ENCODE measurements at regions not wholly inside any gene's neighbourhood (a gene's known extent, or its start where the extent isn't known, plus 50 kb on each side); places are given as distances from the start of the nearest gene placed in this dataset.
"Not testable (repeated sequence)": the region's sequence is repeated elsewhere in the genome, so short reads cannot be mapped to it uniquely, and the experiment has no call there.

DNA sequence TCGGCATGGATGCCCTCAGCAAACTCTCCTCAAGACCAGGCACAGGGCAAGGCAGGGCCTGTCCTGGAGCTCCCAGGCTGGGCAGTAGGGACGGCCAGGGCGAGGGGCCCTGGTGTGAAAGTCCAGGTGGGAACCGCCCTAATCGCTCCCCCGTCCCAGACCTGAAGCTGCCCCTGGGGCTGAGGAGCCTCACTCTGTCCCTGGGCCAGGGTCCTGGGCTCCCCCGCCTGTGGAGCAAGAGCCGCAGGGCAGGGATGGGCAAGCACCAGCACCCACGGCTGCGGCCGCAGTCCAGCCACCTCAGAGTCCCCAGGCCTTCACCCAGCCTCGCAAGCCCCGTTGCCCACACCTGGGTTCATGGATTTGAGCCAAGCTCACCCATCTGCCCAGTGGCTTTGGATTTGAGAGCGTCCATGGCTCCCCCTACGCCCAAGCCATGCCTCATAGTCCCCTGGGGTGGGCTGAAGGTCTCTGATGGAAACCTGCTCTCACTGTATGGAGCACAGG lies 102.4 kb upstream of the C14orf180 start:
- no peak for DNase-seq

DNA sequence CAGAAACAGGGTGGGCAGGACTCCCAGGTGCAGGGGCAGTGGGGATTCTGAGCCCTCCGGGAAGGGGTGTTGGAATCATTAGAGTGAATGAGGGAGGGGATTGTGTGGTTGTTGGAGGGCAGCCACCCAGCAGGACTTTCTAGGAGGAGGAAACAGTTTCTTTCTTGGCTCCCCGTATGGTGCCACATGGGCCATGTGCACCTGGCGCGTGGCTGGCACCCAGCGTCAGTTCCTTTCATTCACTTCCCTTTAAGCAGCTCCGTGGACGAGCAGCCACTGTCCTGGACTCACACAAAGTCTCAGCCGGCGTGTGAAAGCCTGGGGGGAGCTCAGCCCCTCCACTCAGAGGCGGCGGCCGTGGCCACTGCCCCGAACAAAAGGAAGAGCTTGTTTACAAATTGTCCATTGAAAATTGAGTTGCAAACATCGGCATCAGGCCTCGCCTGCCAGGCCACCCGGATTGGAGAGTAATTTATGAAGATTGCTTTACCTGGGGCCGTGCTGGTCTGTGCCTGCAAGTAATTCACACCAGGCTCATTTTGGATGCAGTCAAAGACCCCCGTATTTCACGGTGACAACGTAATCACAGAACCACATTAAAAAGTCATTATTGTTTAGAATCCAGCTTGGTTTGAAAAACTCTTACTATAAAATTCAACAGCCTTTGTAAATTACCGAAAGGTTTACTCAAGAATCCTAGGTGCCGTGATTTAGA lies 101.7 kb upstream of the C14orf180 start:
- DNase-seq, result no peak

DNA sequence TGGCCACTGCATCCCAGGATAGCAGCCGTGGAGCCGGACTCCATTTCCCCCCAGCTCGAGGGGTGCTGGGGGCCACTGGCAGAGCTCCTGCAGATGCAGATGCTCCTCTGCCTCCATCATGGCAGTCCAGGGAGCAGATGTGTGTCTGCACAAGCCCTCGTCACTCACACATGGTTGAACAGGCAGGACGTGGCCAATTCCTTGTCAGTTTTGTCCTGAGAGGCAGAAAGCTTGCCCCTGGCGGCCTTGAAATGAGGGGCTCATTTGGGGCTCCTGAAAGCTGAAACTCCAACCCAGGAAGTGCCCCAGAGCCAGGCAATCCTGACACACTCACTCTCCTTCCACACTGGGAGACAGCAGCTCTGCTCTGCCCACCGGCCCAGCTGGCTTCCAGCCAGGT lies 100.9 kb upstream of the C14orf180 start:
- no peak for DNase-seq

DNA sequence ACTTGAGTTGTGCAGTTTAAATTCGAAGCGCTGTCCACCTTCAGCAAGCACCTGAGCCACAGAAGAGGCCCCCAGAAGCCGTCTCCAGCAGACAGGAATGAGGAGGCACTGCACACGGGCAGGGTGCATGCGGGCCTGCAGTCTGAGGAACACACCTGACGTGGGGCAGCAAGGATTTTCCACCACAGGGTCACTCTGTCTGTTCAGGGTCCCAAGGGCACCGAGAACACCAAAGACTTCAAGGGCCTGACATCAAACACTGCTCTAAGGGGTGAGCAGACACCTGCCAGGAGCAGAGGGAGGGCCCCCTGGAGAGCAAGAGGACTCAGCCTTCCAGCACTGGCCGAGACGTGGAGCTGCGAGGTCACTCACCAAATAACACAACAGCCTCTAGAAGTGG lies 99.7 kb upstream of the C14orf180 start:
- no peak for DNase-seq

DNA sequence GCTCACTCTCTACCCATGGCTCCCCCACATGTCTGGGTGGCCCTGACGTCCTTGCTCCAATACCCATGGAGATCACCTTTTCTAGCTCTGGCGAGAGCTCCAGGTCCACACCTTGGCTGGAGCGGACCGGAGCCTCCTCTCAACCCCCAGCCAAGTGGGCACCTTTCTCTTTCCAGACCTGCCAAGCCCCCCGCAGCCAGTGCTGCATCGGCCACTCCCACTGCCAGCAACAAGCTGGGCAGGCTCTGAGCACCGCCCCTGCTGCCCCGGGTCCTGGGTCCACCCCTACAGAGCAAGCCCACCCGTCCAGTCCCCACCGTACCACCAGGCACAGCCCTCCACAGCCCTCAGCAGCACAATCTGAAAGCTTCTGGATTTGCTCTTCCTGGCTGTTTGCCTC lies 98.2 kb upstream of the C14orf180 start:
- DNase-seq, result no peak

DNA sequence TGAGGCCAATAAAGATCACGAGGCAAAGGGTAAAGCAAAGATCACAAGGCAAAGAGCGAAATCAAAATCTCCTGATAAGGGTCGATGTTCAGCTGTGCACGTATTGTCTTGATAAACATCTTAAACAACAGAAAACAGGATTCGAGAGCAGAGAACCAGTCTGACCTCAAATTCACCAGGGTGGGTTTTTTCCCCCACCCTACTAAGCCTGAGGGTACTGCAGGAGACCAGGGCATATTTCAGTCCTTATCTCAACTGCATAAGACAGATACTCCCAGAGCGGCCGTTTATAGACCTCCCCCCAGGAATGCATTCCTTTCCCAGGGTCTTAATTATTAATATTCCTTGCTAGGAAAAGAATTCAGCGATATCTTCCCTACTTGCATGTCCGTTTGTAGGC lies 97.5 kb upstream of the C14orf180 start:
- not testable (repeated sequence) for DNase-seq

DNA sequence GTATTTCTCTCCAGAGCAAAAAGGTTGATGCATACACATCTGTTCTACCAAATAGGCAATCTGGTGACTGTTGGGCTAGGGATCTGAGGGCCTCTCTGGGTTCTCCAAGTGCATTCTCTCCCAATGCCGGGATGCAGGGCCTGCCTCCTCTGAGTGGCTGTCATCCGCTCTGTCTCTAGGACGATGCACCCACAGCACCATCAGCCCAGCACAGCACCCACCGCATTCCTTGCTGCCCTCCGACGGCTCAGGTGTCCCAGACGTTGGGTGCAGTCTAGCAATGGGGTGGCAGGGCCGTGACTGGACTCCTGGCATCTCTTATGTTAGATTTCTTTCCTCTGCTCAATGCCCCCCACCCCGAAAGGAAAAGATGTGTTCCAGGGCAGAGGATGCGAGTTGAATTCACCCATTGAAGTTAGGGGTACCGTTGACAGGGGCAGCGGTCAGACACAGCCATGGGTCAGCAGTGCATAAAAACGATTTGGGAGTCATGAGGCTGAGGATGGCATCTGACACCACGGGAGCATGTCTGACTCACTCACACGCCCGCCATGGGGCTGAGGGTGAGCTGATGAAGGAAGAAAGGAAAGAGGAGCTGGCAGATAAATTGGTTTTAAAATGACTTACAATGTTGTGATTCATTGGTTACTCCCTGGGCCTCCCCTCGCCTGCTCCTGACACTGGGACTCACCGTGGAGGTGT lies 93.2 kb upstream of the C14orf180 start:
- DNase-seq, result no peak

DNA sequence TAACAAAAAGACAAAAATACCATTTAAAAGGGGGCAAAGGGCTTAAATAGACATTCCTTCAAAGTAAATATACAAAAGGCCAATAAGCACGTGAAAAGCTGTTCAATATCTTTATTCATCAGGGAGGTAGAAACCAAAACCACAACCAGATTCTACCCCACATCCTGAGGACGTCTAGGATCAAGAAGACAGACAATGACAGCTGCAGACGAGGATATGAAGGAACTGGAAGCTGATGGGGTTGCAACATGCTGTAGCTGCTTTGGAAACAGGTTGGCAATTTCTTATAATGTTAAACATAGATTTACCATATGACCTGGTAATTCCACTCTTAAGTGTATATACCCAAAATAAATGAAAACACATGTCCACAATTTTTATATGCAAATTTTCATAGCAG lies 85.1 kb upstream of the C14orf180 start:
- no peak for DNase-seq

DNA sequence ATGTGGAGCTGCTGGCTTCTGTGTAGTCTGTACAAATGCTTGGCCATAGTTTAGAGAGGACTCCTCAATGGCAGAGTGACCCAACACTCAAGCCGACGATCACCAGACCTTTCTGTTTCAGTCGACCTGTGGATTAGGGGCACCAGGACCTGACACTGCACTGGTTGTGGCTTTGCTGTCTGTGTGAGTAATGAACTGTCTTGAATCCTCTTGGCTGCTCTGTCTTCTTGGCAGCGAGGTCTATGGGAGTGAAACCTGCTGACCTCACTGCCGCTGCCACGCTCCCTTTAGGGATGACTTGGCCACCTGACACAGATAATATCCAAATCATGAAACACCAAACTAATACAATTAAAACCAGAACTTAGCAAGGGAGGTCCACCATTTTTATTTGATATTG lies 83.5 kb upstream of the C14orf180 start:
- DNase-seq, result no peak

DNA sequence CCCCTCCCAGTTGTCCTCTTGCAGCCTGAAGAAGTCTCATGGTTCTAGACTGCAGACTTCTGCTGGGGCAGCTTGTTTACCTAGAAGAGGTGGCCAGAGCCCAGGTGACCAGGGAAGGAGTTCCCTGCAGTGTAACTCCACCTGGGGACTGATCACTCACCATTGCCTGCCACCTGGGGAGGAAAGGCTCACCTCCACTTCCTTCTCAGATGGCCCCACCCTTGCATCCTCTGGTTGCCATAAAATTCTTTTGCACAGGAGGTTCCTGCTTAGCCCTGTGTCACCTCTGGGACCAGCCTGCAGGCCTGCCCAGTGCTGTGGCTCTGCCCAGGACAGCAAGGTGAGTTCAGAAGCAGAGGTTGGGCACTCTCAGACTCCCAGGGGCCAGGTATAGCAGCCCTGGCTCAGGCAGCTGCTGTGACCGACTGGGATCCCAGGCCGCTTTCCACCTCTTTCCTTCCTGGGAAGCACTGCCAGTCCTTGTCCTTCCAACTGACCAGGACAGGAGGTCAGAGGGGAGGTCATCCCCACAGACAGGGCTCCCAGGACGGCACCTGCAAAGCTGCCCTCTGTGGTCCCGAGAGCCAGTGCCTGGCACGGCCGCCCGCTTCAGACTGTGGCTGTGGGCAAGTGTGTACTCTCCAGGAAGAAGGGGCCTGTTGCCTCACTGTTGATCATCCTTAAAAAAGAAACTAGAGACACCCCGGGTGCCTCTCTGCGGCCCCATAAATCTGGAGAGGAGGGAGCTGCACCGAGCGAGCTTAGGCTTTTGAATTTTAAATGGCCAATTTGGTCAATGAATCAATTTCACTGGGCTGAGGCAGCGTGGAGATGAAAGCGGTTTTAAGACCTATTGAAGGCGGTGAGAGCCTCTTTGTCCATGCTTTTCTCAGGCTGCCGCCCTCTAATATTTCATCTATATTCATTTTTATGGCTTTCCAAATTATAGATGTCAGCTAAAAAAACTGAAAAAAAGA lies 79.5 kb upstream of the C14orf180 start:
- no peak for DNase-seq

DNA sequence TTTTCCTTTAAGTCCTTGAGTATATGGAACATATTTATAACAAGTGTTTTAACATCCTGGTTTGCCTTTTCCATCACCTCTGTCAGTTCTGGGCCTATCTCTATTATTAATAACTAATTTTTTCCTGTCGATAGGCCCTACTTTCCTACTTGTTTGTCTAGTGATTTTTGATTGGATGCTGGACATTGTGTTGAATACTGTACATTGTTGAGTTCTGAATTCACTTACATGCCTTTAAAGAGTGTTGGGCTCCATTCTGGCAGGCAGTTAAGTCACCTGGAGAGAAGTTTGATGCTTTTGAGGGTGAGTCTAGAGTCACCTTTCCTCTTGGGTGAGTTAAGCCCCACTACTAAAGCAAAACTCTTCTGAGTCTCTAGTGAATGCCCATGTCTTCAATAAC lies 77.5 kb upstream of the C14orf180 start:
- no peak for DNase-seq

DNA sequence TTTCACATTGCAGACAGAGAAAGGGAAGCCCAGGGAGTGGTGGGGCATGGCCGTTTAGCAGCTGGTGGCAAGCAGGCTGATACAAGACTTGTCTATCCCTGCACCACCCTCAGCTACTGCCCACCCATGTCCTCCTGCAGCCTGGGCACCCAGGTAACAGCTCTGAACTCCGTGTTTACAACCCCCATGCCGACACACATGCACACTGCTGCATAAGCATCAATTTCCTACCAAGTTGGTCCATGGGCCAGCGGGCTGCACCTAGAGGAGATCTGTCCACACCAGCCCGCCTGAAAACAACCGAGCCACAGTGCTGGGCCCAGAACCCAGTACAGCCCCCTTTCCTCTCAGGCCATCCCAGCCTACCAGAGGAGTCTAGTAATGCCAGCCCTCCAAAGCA lies 75.9 kb upstream of the C14orf180 start:
- no peak for DNase-seq

DNA sequence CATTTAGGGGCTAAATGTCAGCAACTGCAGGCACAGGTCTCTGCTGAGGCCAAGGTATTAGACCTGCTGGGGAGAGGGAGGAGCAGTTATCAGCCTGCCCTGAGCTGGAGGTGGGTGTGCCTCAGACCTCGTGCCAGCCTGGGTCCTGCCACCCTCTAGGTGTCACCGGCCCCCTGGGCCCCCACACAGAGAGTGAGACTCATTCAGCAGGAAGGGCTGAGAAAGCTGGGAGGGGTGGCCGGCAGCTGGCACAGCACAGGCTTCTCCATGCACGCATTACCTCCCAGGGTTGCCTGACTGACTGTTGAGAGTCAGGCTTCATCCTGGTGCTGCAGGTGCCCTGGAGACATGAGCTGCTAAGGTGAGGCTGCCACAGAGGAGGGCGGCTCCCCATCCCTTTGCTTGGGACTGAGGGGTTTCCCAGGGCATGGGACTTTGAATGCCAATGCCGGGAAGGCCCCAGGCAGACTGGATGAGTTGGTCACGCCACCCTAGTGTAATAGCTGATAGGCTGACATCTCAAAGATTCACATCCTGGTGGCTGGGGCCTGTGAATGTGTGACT lies 75.3 kb upstream of the C14orf180 start:
- no peak for DNase-seq

DNA sequence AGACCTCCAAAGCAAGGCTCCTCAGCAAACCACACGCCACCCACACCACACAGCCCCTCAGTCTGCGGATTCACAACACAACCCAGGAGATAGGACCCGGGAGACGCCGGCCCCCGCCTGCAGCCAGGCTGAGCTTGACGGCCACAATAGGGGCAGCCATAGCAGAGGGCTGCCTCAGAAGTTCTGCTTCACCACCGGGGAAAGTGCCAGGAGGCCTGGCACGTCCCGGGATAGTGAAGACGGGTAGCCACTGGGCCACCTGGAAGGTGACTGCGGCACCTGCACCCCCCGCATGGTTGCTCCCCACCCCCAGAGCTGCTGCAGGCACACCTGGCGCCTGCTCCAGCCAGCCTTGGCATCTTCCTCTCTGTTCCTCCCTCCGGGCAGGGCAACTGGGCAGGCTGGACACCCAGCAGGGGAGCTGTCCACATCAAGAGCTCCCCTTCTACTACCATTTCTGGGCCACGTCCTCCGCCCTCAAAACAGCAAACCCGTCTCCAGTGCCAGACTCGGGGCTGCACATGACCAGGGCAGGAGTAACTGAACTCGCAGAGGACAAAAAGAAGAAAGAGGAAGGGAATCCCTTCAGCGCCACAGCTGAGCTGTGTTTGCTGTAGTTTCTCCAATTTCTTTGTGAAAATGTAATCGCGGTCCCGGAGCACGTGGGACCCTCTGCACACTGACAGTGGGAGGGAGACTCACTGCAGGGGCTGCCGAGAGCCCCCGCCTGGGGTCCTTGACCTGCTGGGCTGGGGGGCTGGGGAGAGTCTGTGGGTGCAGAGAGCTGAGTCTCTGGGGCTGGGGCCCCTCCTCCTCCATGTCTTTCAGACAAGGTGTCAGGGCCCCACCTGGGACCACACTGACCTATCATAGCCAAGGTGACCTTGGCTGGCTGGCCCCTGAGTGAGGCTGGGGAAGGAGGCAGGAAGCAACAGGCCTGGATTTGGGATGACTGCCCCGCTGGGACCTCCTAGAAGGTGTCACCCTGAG lies 74.2 kb upstream of the C14orf180 start:
- no peak for DNase-seq

DNA sequence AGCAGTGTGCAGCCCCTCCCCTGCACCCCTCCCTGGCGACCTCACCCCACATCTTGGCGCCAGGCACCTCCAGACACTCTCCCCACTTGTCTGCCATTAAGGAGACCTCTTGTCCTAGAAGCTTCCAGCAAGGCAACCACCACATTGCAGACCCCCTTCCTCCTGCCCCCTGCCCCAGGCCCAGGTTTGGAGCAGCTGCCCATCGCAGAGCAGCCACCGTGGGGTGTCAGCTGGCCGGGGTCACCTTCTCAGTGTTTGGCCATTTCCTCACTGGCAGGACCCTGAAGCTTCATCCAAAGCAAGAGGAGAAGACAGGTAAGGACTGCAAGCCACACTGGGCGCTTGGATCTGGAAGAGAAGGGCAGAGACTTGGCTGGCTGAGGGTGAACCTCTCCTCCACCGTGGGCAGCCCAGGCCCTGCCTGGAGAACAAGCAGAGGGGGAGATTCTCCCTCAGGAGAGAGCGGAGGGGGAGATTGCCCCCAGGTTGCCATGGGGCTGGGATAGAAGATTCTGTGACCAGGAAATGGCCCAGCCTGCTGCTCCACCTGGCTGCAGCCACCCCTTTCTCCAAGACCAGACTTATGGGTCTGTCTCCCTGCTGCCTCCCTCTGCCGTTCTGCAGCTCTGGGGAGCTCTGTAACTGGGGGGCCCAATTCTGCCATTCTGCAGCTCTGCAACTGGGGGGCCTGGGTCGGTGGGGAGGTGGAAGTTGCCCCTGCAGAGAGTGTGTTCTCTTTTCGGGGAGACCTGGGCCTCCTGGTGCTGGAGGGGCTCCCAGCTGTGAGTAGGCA lies 72.9 kb upstream of the C14orf180 start:
- no peak for DNase-seq

DNA sequence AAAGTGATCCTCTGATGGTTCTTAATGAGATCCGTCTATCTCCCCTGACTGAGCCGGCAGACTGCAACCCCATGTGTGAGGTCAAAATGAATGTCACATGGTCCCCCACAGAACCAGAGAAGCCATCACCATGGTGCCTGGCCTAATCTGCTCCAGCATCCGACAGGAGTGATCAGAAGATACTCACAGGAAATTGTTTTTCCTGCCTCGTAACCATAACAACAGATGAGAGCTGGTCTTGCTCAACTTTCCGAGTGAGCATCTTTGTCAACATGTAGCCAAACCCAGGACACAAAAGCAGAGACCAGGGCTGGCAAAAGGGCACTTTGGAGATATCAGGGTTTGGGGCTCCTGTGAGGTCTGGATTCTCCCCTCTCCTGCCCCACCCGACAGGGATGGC lies 72.1 kb upstream of the C14orf180 start:
- no peak for DNase-seq

DNA sequence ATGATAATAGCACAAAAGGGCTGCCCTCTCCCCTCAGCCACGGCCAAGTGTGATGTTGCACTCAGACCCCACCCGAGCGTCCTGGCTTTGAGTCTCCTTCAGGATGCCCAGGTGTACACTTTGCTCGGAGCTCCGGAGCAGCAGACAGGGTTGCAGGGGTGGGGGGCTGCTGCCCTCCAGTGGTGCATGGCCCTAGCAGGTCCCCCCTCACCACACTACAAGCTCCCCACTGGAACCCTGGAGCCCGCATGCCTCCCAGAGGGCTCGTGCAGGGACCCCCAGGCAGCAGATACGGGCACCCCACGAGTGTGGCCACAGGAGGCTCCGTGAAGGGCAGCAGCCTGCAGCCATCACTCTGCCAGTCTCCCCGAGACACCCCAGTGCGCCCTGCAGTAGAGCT lies 69.9 kb upstream of the C14orf180 start:
- no peak for DNase-seq

DNA sequence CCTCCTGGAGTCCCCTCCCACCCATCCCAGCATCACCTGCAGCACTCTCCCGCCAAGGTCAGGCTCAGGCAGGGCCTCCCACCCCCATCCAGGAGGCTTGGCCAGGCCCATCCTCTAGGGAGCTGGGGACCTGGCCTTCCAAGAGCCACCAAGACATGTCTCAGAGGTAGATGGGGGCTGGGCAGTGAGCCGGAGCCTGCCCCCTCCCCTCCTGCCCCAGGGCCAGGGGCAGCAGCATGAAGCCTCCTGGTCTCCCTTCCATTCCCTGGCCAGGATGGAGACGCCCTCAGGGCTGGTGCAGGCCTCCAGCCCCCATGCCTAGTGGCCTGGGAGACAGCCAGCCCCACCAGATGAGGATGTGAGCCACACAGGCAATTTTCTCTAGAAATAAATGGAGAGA lies 69.3 kb upstream of the C14orf180 start:
- no peak for DNase-seq

DNA sequence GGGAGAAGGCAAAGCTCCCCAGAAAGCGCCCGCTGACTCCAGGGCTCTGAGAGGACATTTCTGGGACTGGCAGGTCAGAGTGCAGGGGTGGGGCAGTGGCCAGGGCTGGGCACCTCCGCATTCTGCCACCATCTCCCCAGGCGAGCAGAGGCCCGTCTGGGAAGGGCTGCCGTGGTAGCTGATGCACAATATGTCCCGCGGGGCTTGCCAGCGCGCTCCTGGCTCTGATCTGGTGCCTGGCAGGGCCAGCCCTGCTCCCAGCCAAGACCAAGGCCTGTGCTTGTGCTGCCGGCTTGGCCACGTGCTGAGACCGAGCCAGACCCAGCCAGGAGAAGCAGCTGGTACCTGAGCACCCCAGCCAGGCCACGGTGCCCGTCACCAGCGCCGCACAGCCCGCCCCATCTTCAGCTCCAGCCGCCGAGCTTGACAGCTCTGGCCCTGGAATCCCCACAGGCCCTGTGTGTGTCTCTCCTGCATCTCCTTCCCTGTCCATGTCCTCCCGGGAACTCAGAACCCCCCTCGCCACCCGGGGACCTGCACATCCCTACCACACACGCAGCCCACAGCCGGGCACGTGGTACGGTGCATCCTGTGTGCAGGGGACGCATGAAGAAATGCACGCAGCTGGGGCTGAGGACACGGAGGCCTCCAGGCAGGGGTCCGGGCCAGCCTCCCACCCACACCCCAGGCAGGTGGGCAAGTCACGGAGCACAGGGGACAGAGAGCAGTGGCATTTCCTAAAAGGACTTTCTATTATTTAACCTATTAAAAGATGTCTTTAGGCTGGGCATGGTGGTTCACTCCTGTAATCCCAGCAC lies 68.6 kb upstream of the C14orf180 start:
- no peak for DNase-seq

All from muscle of arm (tissue), 1 donor.